ENCODE measurements at regions not wholly inside any gene's neighbourhood (a gene's known extent, or its start where the extent isn't known, plus 50 kb on each side); places are given as distances from the start of the nearest gene placed in this dataset.

GRCh38 chr3:144390786-144391185 lies 419.2 kb downstream of the DIPK2A start:
- no peaks in the 10 kb centered on the region for H3K4me1 ChIP-seq (ENCODE audit: control insufficient read depth, insufficient read depth, low read depth, low read length)
- H3K18ac ChIP-seq (ENCODE audit: low read depth in 1 of 2, low read length in 2 of 2) = no peak overlapping the region
- H3K79me1 ChIP-seq (replicated peaks; ENCODE audit: low read length, poor library complexity, severe bottlenecking) = no peaks in the 10 kb centered on the region
- H4K8ac ChIP-seq (ENCODE audit: low read length) = no peak overlapping the region
- H3K4ac ChIP-seq (ENCODE audit: low read depth in 1 of 2, low read length in 2 of 2) = no peak overlapping the region
- no peak for DNase-seq
- no peaks in the 10 kb centered on the region for H3K27me3 ChIP-seq (ENCODE audit: control insufficient read depth in 1 of 2, insufficient read depth in 1 of 2, low read length in 2 of 2)
- no peak overlapping the region for H3K23ac ChIP-seq (ENCODE audit: low read length in 2 of 2)
- no peak overlapping the region for H2AFZ ChIP-seq (ENCODE audit: low read depth, low read length)
- H2BK15ac ChIP-seq (ENCODE audit: low read depth, poor library complexity, severe bottlenecking) = no peak overlapping the region
- no peak overlapping the region for H3K14ac ChIP-seq (ENCODE audit: low read length in 2 of 2)
- H3K9ac ChIP-seq (ENCODE audit: low read length) = no peak overlapping the region
- no peak overlapping the region for H2AK5ac ChIP-seq (ENCODE audit: low read length, severe bottlenecking)
- H2BK120ac ChIP-seq (ENCODE audit: low read depth, low read length) = no peak overlapping the region
- no peak overlapping the region for H3K4me2 ChIP-seq (ENCODE audit: low read length, poor library complexity, severe bottlenecking)
- H4K91ac ChIP-seq (ENCODE audit: low read length) = no peak overlapping the region
- H2BK5ac ChIP-seq (ENCODE audit: low read depth, low read length, poor library complexity, severe bottlenecking) = no peak overlapping the region
- H3K4me3 ChIP-seq (ENCODE audit: insufficient read depth in 1 of 2, low read depth in 1 of 2, low read length in 2 of 2) = no peak overlapping the region
- no peaks in the 10 kb centered on the region for H3K36me3 ChIP-seq (ENCODE audit: control insufficient read depth in 1 of 2, insufficient read depth in 2 of 2, low read depth in 1 of 2, low read length in 2 of 2)
- no peaks in the 10 kb centered on the region for H3K9me3 ChIP-seq (ENCODE audit: control insufficient read depth, low read length)
- no peak overlapping the region for H3K27ac ChIP-seq (ENCODE audit: low read length, poor library complexity, severe bottlenecking)
- no peak overlapping the region for H2BK12ac ChIP-seq (ENCODE audit: low read length in 2 of 2)

- Histone ChIP-seq H3K4ac (ENCODE audit: low read depth in 1 of 2, low read length in 2 of 2) (no peak overlapping the region), H2BK120ac (ENCODE audit: low read depth, low read length) (no peak overlapping the region), H3K14ac (ENCODE audit: low read length in 2 of 2) (no peak overlapping the region), H3K27ac (ENCODE audit: low read length, poor library complexity, severe bottlenecking) (no peak overlapping the region), H3K79me1 (replicated peaks; ENCODE audit: low read length, poor library complexity, severe bottlenecking) (no peaks in the 10 kb centered on the region), H2BK5ac (ENCODE audit: low read depth, low read length, poor library complexity, severe bottlenecking) (no peak overlapping the region), H4K91ac (ENCODE audit: low read length) (no peak overlapping the region), H3K27me3 (ENCODE audit: control insufficient read depth in 1 of 2, insufficient read depth in 1 of 2, low read length in 2 of 2) (no peaks in the 10 kb centered on the region), H3K9me3 (ENCODE audit: control insufficient read depth, low read length) (no peaks in the 10 kb centered on the region), H2AFZ (ENCODE audit: low read depth, low read length) (no peak overlapping the region), H3K4me3 (ENCODE audit: insufficient read depth in 1 of 2, low read depth in 1 of 2, low read length in 2 of 2) (no peak overlapping the region), H4K8ac (ENCODE audit: low read length) (no peak overlapping the region), H3K4me2 (ENCODE audit: low read length, poor library complexity, severe bottlenecking) (no peak overlapping the region), H3K23ac (ENCODE audit: low read length in 2 of 2) (no peak overlapping the region), H3K18ac (ENCODE audit: low read depth in 1 of 2, low read length in 2 of 2) (no peak overlapping the region), H3K4me1 (ENCODE audit: control insufficient read depth, insufficient read depth, low read depth, low read length) (no peaks in the 10 kb centered on the region), H2BK12ac (ENCODE audit: low read length in 2 of 2) (no peak overlapping the region), H2AK5ac (ENCODE audit: low read length, severe bottlenecking) (no peak overlapping the region), H2BK15ac (ENCODE audit: low read depth, poor library complexity, severe bottlenecking) (no peak overlapping the region), H3K9ac (ENCODE audit: low read length) (no peak overlapping the region), H3K36me3 (ENCODE audit: control insufficient read depth in 1 of 2, insufficient read depth in 2 of 2, low read depth in 1 of 2, low read length in 2 of 2) (no peaks in the 10 kb centered on the region)
- no peak for DNase-seq
These were observed 419.6 kb downstream of the DIPK2A start for GRCh38 chr3:144391236-144391635.

GRCh38 chr3:144394032-144394431 lies 422.4 kb downstream of the DIPK2A start:
- H2AFZ ChIP-seq (ENCODE audit: low read depth, low read length) = no peak overlapping the region
- H2BK15ac ChIP-seq (ENCODE audit: low read depth, poor library complexity, severe bottlenecking) = no peak overlapping the region
- no peak overlapping the region for H4K91ac ChIP-seq (ENCODE audit: low read length)
- H2BK5ac ChIP-seq (ENCODE audit: low read depth, low read length, poor library complexity, severe bottlenecking) = no peak overlapping the region
- H4K8ac ChIP-seq (ENCODE audit: low read length) = no peak overlapping the region
- H3K27me3 ChIP-seq (ENCODE audit: control insufficient read depth in 1 of 2, insufficient read depth in 1 of 2, low read length in 2 of 2) = no peaks in the 10 kb centered on the region
- no peak overlapping the region for H3K27ac ChIP-seq (ENCODE audit: low read length, poor library complexity, severe bottlenecking)
- no peaks in the 10 kb centered on the region for H3K4me1 ChIP-seq (ENCODE audit: control insufficient read depth, insufficient read depth, low read depth, low read length)
- no peak overlapping the region for H3K4ac ChIP-seq (ENCODE audit: low read depth in 1 of 2, low read length in 2 of 2)
- H3K9ac ChIP-seq (ENCODE audit: low read length) = no peak overlapping the region
- no peak overlapping the region for H3K23ac ChIP-seq (ENCODE audit: low read length in 2 of 2)
- H2AK5ac ChIP-seq (ENCODE audit: low read length, severe bottlenecking) = no peak overlapping the region
- H2BK120ac ChIP-seq (ENCODE audit: low read depth, low read length) = no peak overlapping the region
- H3K4me3 ChIP-seq (ENCODE audit: insufficient read depth in 1 of 2, low read depth in 1 of 2, low read length in 2 of 2) = no peak overlapping the region
- no peak overlapping the region for H3K14ac ChIP-seq (ENCODE audit: low read length in 2 of 2)
- H3K36me3 ChIP-seq (ENCODE audit: control insufficient read depth in 1 of 2, insufficient read depth in 2 of 2, low read depth in 1 of 2, low read length in 2 of 2) = no peaks in the 10 kb centered on the region
- peaks cover 4% of the 10 kb centered on the region for H3K9me3 ChIP-seq (ENCODE audit: control insufficient read depth, low read length)
- DNase-seq = no peak
- no peak overlapping the region for H2BK12ac ChIP-seq (ENCODE audit: low read length in 2 of 2)
- no peak overlapping the region for H3K18ac ChIP-seq (ENCODE audit: low read depth in 1 of 2, low read length in 2 of 2)
- no peaks in the 10 kb centered on the region for H3K79me1 ChIP-seq (replicated peaks; ENCODE audit: low read length, poor library complexity, severe bottlenecking)
- H3K4me2 ChIP-seq (ENCODE audit: low read length, poor library complexity, severe bottlenecking) = no peak overlapping the region

GRCh38 chr3:144402430-144402829 lies 430.8 kb downstream of the DIPK2A start:
- H2AFZ ChIP-seq (ENCODE audit: low read depth, low read length) = no peak overlapping the region

More at GRCh38 chr3:144402430-144402829, 430.8 kb downstream of the DIPK2A start:
- no peak overlapping the region for H4K8ac ChIP-seq (ENCODE audit: low read length)
- no peak overlapping the region for H3K9ac ChIP-seq (ENCODE audit: low read length)
- H2BK5ac ChIP-seq (ENCODE audit: low read depth, low read length, poor library complexity, severe bottlenecking) = no peak overlapping the region
- H3K27ac ChIP-seq (ENCODE audit: low read length, poor library complexity, severe bottlenecking) = no peak overlapping the region
- no peaks in the 10 kb centered on the region for H3K36me3 ChIP-seq (ENCODE audit: control insufficient read depth in 1 of 2, insufficient read depth in 2 of 2, low read depth in 1 of 2, low read length in 2 of 2)
- H3K4ac ChIP-seq (ENCODE audit: low read depth in 1 of 2, low read length in 2 of 2) = no peak overlapping the region
- DNase-seq = no peak
- H2BK15ac ChIP-seq (ENCODE audit: low read depth, poor library complexity, severe bottlenecking) = no peak overlapping the region
- H3K9me3 ChIP-seq (ENCODE audit: control insufficient read depth, low read length) = peaks cover 8% of the 10 kb centered on the region
- no peak overlapping the region for H4K91ac ChIP-seq (ENCODE audit: low read length)
- H3K23ac ChIP-seq (ENCODE audit: low read length in 2 of 2) = no peak overlapping the region
- H3K18ac ChIP-seq (ENCODE audit: low read depth in 1 of 2, low read length in 2 of 2) = no peak overlapping the region
- no peaks in the 10 kb centered on the region for H3K27me3 ChIP-seq (ENCODE audit: control insufficient read depth in 1 of 2, insufficient read depth in 1 of 2, low read length in 2 of 2)
- no peak overlapping the region for H3K14ac ChIP-seq (ENCODE audit: low read length in 2 of 2)
- no peak overlapping the region for H3K4me2 ChIP-seq (ENCODE audit: low read length, poor library complexity, severe bottlenecking)
- 84% methylated on average over 5 of the region's 5 CpGs for WGBS
- no peak overlapping the region for H3K4me3 ChIP-seq (ENCODE audit: insufficient read depth in 1 of 2, low read depth in 1 of 2, low read length in 2 of 2)
- no peak overlapping the region for H2AK5ac ChIP-seq (ENCODE audit: low read length, severe bottlenecking)
- H2BK12ac ChIP-seq (ENCODE audit: low read length in 2 of 2) = no peak overlapping the region
- no peaks in the 10 kb centered on the region for H3K79me1 ChIP-seq (replicated peaks; ENCODE audit: low read length, poor library complexity, severe bottlenecking)
- H3K4me1 ChIP-seq (ENCODE audit: control insufficient read depth, insufficient read depth, low read depth, low read length) = no peaks in the 10 kb centered on the region
- H2BK120ac ChIP-seq (ENCODE audit: low read depth, low read length) = no peak overlapping the region
